ENCODE measurements at regions not wholly inside any gene's neighbourhood (a gene's known extent, or its start where the extent isn't known, plus 50 kb on each side); places are given as distances from the start of the nearest gene placed in this dataset.

GRCh38 chr13:109275139-109275745, 511.1 kb downstream of the IRS2 start:
- H3K4me2 ChIP-seq (ENCODE audit: low read length): no peak overlapping the region
- ChIA-PET POLR2A (no interaction called here), CTCF (no interaction called here), RAD21 (ENCODE audit: low non-redundant PET in 1 of 2, low total read pairs in 2 of 2, uncharacterized antibody in 2 of 2, unreplicated experiment in 2 of 2) (no interaction called here)
- H3K9me2 ChIP-seq (ENCODE audit: insufficient read depth): no peaks in the 10 kb centered on the region
- no peak for ATAC-seq
- H3K4me1 ChIP-seq (ENCODE audit: control insufficient read depth in 1 of 2, insufficient read depth in 2 of 2, low read length in 2 of 2): peaks cover 38 to 49% of the 10 kb centered on the region in 2 experiments
- no peak overlapping the region for H2AFZ ChIP-seq (ENCODE audit: low read depth, low read length, poor library complexity, severe bottlenecking)
- no peak for TF ChIP-seq SIN3A (IDR thresholded peaks at IDR 0.05; ENCODE audit: low read depth)
- no peak for TF ChIP-seq YY1 (IDR thresholded peaks at IDR 0.05; ENCODE audit: extremely low read depth, insufficient replicate concordance, low read depth, low read length)
- no peak for TF ChIP-seq TCF7L2 (IDR thresholded peaks at IDR 0.05; ENCODE audit: borderline replicate concordance, extremely low read depth, insufficient read depth, insufficient read length)
- no peak for TF ChIP-seq MAX (IDR thresholded peaks at IDR 0.05)
- TF ChIP-seq EZH2phosphoT487 (IDR thresholded peaks at IDR 0.05; ENCODE audit: borderline replicate concordance): no peak
- DNase-seq (ENCODE audit: low read depth, low spot score): no peak
- no peak overlapping the region for H3K9ac ChIP-seq (ENCODE audit: low read length)
- BruUV-seq (replicated peaks): no TSS peak
- H3K36me3 ChIP-seq (ENCODE audit: control insufficient read depth in 1 of 2, insufficient read depth in 2 of 2, low read length in 2 of 2): no peaks in the 10 kb centered on the region
- peaks cover 17% of the 10 kb centered on the region for H3K79me2 ChIP-seq (ENCODE audit: insufficient read depth, low read length)
- no peak overlapping the region for H3K27ac ChIP-seq (ENCODE audit: low read depth, low read length)
- H3K4me3 ChIP-seq (replicated peaks in 1 of 2; ENCODE audit: low read depth in 1 of 2, low read length in 2 of 2): no peak overlapping the region
- no peaks in the 10 kb centered on the region for H4K20me1 ChIP-seq (ENCODE audit: insufficient read depth)
- H3K9me3 ChIP-seq (ENCODE audit: control insufficient read depth in 1 of 2, insufficient read depth in 1 of 2, low read depth in 1 of 2, low read length in 2 of 2): no peaks in the 10 kb centered on the region
- no peaks in the 10 kb centered on the region for H3K27me3 ChIP-seq (ENCODE audit: insufficient read depth, low read length)
- intact Hi-C loops (cut with micrococcal nuclease): loop anchor here (2.0 to 10.0 kb wide), 2 partner anchors 310 to 512 kb away; partner anchors contain the start of gene IRS2

- H3K9me3 ChIP-seq (ENCODE audit: control insufficient read depth in 1 of 2, insufficient read depth in 1 of 2, low read depth in 1 of 2, low read length in 2 of 2): no peaks in the 10 kb centered on the region
- H3K79me2 ChIP-seq (ENCODE audit: insufficient read depth, low read length): peaks cover 20% of the 10 kb centered on the region
- H3K9ac ChIP-seq (ENCODE audit: low read length): peak overlapping the region; percentile 56; the same call in 1 of the 2 replicates
- intact Hi-C loops (cut with micrococcal nuclease): loop anchor here (2.0 to 10.0 kb wide), 3 partner anchors 127 to 512 kb away; partner anchors contain the start of gene IRS2
- BruUV-seq (replicated peaks): no TSS peak
- H3K4me2 ChIP-seq (ENCODE audit: low read length): peak overlapping the region; percentile 61
- ChIA-PET POLR2A (interaction anchor here (1.3 kb wide), 1 partner anchor 119 kb away, joined by 4 read pairs; no protein-coding TSS in a partner anchor), RAD21 (ENCODE audit: low non-redundant PET in 1 of 2, low total read pairs in 2 of 2, uncharacterized antibody in 2 of 2, unreplicated experiment in 2 of 2) (no interaction called here), CTCF (no interaction called here)
- DNase-seq (ENCODE audit: low read depth, low spot score) (no peak), ATAC-seq (peak; percentile 37; the same call in 1 of the 2 replicates)
- no peak overlapping the region; a peak in 1 of 4 replicates for H3K4me3 ChIP-seq (replicated peaks in 1 of 2; ENCODE audit: low read depth in 1 of 2, low read length in 2 of 2)
- no peak overlapping the region for H2AFZ ChIP-seq (ENCODE audit: low read depth, low read length, poor library complexity, severe bottlenecking)
- no peaks in the 10 kb centered on the region for H3K36me3 ChIP-seq (ENCODE audit: control insufficient read depth in 1 of 2, insufficient read depth in 2 of 2, low read length in 2 of 2)
- no peaks in the 10 kb centered on the region for H3K9me2 ChIP-seq (ENCODE audit: insufficient read depth)
- H4K20me1 ChIP-seq (ENCODE audit: insufficient read depth): no peaks in the 10 kb centered on the region
- peaks cover 40 to 54% of the 10 kb centered on the region in 2 experiments for H3K4me1 ChIP-seq (ENCODE audit: control insufficient read depth in 1 of 2, insufficient read depth in 2 of 2, low read length in 2 of 2)
- H3K27ac ChIP-seq (ENCODE audit: low read depth, low read length): peak overlapping the region; percentile 75; the same call in 1 of the 2 replicates
- no peaks in the 10 kb centered on the region for H3K27me3 ChIP-seq (ENCODE audit: insufficient read depth, low read length)
- no peak for TF ChIP-seq RAD21 (IDR thresholded peaks at IDR 0.05; ENCODE audit: low read depth)
- TF ChIP-seq TCF7L2 (IDR thresholded peaks at IDR 0.05; ENCODE audit: borderline replicate concordance, extremely low read depth, insufficient read depth, insufficient read length): no peak
- no peak for TF ChIP-seq CBX3 (IDR thresholded peaks at IDR 0.05; ENCODE audit: low read depth)
- no peak for TF ChIP-seq JUND (IDR thresholded peaks at IDR 0.05)
- TF ChIP-seq, protein P1, sequence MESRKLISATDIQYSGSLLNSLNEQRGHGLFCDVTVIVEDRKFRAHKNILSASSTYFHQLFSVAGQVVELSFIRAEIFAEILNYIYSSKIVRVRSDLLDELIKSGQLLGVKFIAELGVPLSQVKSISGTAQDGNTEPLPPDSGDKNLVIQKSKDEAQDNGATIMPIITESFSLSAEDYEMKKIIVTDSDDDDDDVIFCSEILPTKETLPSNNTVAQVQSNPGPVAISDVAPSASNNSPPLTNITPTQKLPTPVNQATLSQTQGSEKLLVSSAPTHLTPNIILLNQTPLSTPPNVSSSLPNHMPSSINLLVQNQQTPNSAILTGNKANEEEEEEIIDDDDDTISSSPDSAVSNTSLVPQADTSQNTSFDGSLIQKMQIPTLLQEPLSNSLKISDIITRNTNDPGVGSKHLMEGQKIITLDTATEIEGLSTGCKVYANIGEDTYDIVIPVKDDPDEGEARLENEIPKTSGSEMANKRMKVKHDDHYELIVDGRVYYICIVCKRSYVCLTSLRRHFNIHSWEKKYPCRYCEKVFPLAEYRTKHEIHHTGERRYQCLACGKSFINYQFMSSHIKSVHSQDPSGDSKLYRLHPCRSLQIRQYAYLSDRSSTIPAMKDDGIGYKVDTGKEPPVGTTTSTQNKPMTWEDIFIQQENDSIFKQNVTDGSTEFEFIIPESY (IDR thresholded peaks at IDR 0.05; ENCODE audit: extremely low read depth, insufficient replicate concordance, low read length): no peak
- no peak for TF ChIP-seq FOSL1 (IDR thresholded peaks at IDR 0.05; ENCODE audit: low read depth)
- no peak for TF ChIP-seq EZH2phosphoT487 (IDR thresholded peaks at IDR 0.05; ENCODE audit: borderline replicate concordance)
- TF ChIP-seq ZFX (IDR thresholded peaks at IDR 0.05): no peak
- TF ChIP-seq ZNF274 (IDR thresholded peaks at IDR 0.05; ENCODE audit: low read depth, low read length): no peak
- TF ChIP-seq, protein P2, sequence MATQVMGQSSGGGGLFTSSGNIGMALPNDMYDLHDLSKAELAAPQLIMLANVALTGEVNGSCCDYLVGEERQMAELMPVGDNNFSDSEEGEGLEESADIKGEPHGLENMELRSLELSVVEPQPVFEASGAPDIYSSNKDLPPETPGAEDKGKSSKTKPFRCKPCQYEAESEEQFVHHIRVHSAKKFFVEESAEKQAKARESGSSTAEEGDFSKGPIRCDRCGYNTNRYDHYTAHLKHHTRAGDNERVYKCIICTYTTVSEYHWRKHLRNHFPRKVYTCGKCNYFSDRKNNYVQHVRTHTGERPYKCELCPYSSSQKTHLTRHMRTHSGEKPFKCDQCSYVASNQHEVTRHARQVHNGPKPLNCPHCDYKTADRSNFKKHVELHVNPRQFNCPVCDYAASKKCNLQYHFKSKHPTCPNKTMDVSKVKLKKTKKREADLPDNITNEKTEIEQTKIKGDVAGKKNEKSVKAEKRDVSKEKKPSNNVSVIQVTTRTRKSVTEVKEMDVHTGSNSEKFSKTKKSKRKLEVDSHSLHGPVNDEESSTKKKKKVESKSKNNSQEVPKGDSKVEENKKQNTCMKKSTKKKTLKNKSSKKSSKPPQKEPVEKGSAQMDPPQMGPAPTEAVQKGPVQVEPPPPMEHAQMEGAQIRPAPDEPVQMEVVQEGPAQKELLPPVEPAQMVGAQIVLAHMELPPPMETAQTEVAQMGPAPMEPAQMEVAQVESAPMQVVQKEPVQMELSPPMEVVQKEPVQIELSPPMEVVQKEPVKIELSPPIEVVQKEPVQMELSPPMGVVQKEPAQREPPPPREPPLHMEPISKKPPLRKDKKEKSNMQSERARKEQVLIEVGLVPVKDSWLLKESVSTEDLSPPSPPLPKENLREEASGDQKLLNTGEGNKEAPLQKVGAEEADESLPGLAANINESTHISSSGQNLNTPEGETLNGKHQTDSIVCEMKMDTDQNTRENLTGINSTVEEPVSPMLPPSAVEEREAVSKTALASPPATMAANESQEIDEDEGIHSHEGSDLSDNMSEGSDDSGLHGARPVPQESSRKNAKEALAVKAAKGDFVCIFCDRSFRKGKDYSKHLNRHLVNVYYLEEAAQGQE (IDR thresholded peaks at IDR 0.05; ENCODE audit: low read depth): no peak
Observed at GRCh38 chr13:109274188-109274821, 512.1 kb downstream of the IRS2 start.

Data from HCT116 (cell line).